Panc1 (cell line): ENCODE measurements at regions not wholly inside any gene's neighbourhood (a gene's known extent, or its start where the extent isn't known, plus 50 kb on each side); places are given as distances from the start of the nearest gene placed in this dataset.

Experiments used
- ATAC-seq: fragments of 200-7000 bp; cut with Tn5 transposase; 2 replicates; pipeline ENCODE4 v1.9.1; 2020; ENCODE audit warnings: mild to moderate bottlenecking, moderate library complexity
- BruUV-seq: library from RNA; stranded (reverse); fragments of 400-500 nt; replicated peaks from 2 replicates; lab custom pipeline; 2021; lab: Mats Ljungman, UMichigan
- CTCF ChIA-PET: fragments of 300-600 bp; sonication (Branson Sonifier 250); formaldehyde crosslinking; loops from one replicate; lab custom pipeline; 2022; ENCODE audit warnings: antibody characterized with exemption; lab: Charles Lee
- POLR2A ChIA-PET: fragments of 300-600 bp; sonication (Branson Sonifier 250); formaldehyde crosslinking; loops from one replicate; lab custom pipeline; 2022; ENCODE audit warnings: antibody characterized with exemption; lab: Charles Lee
- DNase-seq: peaks from one replicate; pipeline ENCODE4 v3.0.0-alpha.2; 2010; ENCODE audit warnings: low read depth, low spot score
- H3K27ac ChIP-seq: 2 replicates; pipeline ENCODE4 v1.5.1; 2011; ENCODE audit warnings: mild to moderate bottlenecking, low read length, inconsistent platforms
- H3K27me3 ChIP-seq: fragments of 200-500 bp; sonication (Bioruptor generic); 2 replicates; pipeline ENCODE4 v1.6.0; 2014; ENCODE audit warnings: low read length, inconsistent platforms; ENCODE audit not compliant: control insufficient read depth, insufficient read depth
- H3K36me3 ChIP-seq: fragments of 200-500 bp; sonication (Bioruptor generic); 2 replicates; pipeline ENCODE4 v1.5.1; 2014; ENCODE audit warnings: inconsistent platforms, mild to moderate bottlenecking, low read length, moderate library complexity; ENCODE audit not compliant: control insufficient read depth, insufficient read depth
- H3K4me1 ChIP-seq: 2 replicates; pipeline ENCODE4 v1.5.1; 2011; ENCODE audit warnings: inconsistent platforms, mild to moderate bottlenecking, low read length, moderate library complexity; ENCODE audit not compliant: control insufficient read depth, insufficient read depth
- H3K4me3 ChIP-seq, 2 experiments: 2 replicates each; pipeline ENCODE4 v1.5.1; 2011 to 2012; ENCODE audit warnings: low read depth in 2 of 2, low read length in 2 of 2, mild to moderate bottlenecking in 2 of 2, inconsistent platforms in 1 of 2, moderate library complexity in 1 of 2
- H3K9me3 ChIP-seq: fragments of 200-500 bp; sonication (Bioruptor generic); 2 replicates; pipeline ENCODE4 v1.5.1; 2014; ENCODE audit warnings: low read depth, mild to moderate bottlenecking, inconsistent platforms, low read length, moderate library complexity; ENCODE audit not compliant: control insufficient read depth, insufficient read depth
- CTCF ChIP-seq: fragments of 450-650 bp; IDR thresholded peaks from 2 replicates; pipeline ENCODE4 v1.5.1; 2017; ENCODE audit warnings: mild to moderate bottlenecking
- POLR2AphosphoS5 ChIP-seq: IDR thresholded peaks from 2 replicates; pipeline ENCODE4 v1.6.1; 2012; ENCODE audit warnings: mild to moderate bottlenecking, low read depth, low read length, moderate library complexity
- SIN3A ChIP-seq: IDR thresholded peaks from 2 replicates; pipeline ENCODE4 v1.6.1; 2012; ENCODE audit warnings: low read depth, mild to moderate bottlenecking, low read length, moderate library complexity, borderline replicate concordance; ENCODE audit not compliant: insufficient read depth
- TCF7L2 ChIP-seq: IDR thresholded peaks from 2 replicates; pipeline ENCODE4 v1.6.1; 2011; ENCODE audit warnings: mild to moderate bottlenecking, low read depth, low read length, inconsistent platforms
- in situ Hi-C: cut with HindIII; loops from 2 replicates; pipeline ENCODE4 v1.10.0; 2016; ENCODE audit warnings: low sequenced_read_pairs, low pct_unique_long_range_greater_than_20kb
- intact Hi-C: fragments of 100-400 bp; cut with micrococcal nuclease; formaldehyde crosslinking; loops from one replicate; pipeline ENCODE4 v1.10.0; 2022; ENCODE audit not compliant: unreplicated experiment
- TF ChIP-seq, protein P1 (sequence below), 2 experiments: IDR thresholded peaks; 2 replicates each; pipeline ENCODE4 v1.6.1; 2011 to 2012; ENCODE audit warnings: low read depth in 2 of 2, control low read depth in 1 of 2, low read length in 1 of 2, mild to moderate bottlenecking in 1 of 2, moderate library complexity in 1 of 2; ENCODE audit not compliant: insufficient read depth in 1 of 2

DNA sequence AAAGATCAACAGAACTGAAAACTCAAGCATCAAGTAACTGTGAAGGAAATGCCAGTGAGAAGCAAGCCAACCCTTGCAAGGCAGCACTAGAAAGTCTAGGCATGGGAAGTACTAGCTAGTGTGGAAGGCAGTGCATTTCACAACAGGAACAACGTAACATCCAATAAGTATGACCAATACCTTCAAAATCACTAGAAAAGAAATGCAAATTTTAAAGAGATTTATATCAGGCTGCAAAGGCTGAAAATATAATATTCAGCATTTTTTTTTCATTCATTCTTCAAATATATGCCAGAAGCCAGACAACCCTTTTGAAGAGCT, 121.9 kb downstream of the DLEU7 start:
- ATAC-seq, result no peak
- no peak for TF ChIP-seq TCF7L2
- TF ChIP-seq CTCF, result no peak
- TF ChIP-seq POLR2AphosphoS5, result no peak
- TF ChIP-seq SIN3A, result no peak
- TF ChIP-seq, protein P1, sequence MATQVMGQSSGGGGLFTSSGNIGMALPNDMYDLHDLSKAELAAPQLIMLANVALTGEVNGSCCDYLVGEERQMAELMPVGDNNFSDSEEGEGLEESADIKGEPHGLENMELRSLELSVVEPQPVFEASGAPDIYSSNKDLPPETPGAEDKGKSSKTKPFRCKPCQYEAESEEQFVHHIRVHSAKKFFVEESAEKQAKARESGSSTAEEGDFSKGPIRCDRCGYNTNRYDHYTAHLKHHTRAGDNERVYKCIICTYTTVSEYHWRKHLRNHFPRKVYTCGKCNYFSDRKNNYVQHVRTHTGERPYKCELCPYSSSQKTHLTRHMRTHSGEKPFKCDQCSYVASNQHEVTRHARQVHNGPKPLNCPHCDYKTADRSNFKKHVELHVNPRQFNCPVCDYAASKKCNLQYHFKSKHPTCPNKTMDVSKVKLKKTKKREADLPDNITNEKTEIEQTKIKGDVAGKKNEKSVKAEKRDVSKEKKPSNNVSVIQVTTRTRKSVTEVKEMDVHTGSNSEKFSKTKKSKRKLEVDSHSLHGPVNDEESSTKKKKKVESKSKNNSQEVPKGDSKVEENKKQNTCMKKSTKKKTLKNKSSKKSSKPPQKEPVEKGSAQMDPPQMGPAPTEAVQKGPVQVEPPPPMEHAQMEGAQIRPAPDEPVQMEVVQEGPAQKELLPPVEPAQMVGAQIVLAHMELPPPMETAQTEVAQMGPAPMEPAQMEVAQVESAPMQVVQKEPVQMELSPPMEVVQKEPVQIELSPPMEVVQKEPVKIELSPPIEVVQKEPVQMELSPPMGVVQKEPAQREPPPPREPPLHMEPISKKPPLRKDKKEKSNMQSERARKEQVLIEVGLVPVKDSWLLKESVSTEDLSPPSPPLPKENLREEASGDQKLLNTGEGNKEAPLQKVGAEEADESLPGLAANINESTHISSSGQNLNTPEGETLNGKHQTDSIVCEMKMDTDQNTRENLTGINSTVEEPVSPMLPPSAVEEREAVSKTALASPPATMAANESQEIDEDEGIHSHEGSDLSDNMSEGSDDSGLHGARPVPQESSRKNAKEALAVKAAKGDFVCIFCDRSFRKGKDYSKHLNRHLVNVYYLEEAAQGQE (IDR thresholded peaks at IDR 0.05; ENCODE audit: insufficient read depth in 1 of 2, low read depth in 2 of 2, low read length in 1 of 2), result no peak
- ChIA-PET CTCF (no interaction called here), POLR2A (no interaction called here)
- DNase-seq, result no peak
- intact Hi-C loops, result no loop called here
- Histone ChIP-seq H3K27ac (no peak overlapping the region), H3K9me3 (no peaks in the 10 kb centered on the region), H3K36me3 (no peaks in the 10 kb centered on the region), H3K27me3 (no peaks in the 10 kb centered on the region), H3K4me3 (no peak overlapping the region), H3K4me1 (no peaks in the 10 kb centered on the region)
- in situ Hi-C loops, result no loop called here
- no TSS peak for BruUV-seq

DNA sequence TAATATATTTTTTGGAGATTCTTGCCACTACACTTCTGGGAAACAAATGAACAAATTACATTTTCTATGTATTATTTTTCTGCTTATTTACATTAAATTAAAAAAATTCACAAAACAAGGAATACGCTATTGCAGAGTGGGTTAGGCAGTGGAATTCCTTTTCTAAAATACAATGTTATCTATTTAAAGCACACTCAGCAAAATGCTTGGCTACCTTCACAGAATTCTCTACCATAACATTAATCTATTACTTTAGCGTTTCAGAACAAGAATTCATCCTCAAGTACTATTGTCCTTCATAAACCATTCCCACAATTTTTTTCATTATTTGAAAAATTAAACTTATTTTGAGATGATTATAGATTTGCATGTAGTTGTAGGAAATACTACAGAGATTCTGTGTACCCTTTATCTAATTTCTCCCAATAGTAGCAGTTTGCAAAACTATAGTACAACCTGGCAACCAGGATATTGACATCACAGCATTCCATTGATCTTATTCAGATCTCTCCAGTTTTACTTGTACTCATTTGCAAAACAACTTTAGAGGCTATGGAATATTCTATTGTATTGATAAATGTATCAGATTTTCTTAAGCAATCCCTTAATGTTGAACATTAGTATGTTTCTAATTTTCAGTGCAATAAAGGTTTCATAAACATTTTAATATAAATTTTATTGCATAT, 120.9 kb downstream of the DLEU7 start:
- Histone ChIP-seq H3K4me1 (no peaks in the 10 kb centered on the region), H3K27me3 (no peaks in the 10 kb centered on the region), H3K4me3 (no peak overlapping the region), H3K27ac (no peak overlapping the region), H3K36me3 (no peaks in the 10 kb centered on the region), H3K9me3 (no peaks in the 10 kb centered on the region)
- DNase-seq (no peak), ATAC-seq (no peak)
- ChIA-PET POLR2A (no interaction called here), CTCF (no interaction called here)
- BruUV-seq, result no TSS peak
- in situ Hi-C loops, result no loop called here
- intact Hi-C loops, result no loop called here
- TF ChIP-seq TCF7L2 (no peak), SIN3A (no peak), POLR2AphosphoS5 (no peak)
- TF ChIP-seq, protein P1 (IDR thresholded peaks at IDR 0.05; ENCODE audit: insufficient read depth in 1 of 2, low read depth in 2 of 2, low read length in 1 of 2), result no peak
